ENCODE measurements at regions not wholly inside any gene's neighbourhood (a gene's known extent, or its start where the extent isn't known, plus 50 kb on each side); places are given as distances from the start of the nearest gene placed in this dataset.
"Not testable (repeated sequence)": the region's sequence is repeated elsewhere in the genome, so short reads cannot be mapped to it uniquely, and the experiment has no call there.

- no peak for ATAC-seq (ENCODE audit: low read depth)
- TF ChIP-seq, protein P1, sequence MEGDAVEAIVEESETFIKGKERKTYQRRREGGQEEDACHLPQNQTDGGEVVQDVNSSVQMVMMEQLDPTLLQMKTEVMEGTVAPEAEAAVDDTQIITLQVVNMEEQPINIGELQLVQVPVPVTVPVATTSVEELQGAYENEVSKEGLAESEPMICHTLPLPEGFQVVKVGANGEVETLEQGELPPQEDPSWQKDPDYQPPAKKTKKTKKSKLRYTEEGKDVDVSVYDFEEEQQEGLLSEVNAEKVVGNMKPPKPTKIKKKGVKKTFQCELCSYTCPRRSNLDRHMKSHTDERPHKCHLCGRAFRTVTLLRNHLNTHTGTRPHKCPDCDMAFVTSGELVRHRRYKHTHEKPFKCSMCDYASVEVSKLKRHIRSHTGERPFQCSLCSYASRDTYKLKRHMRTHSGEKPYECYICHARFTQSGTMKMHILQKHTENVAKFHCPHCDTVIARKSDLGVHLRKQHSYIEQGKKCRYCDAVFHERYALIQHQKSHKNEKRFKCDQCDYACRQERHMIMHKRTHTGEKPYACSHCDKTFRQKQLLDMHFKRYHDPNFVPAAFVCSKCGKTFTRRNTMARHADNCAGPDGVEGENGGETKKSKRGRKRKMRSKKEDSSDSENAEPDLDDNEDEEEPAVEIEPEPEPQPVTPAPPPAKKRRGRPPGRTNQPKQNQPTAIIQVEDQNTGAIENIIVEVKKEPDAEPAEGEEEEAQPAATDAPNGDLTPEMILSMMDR (IDR thresholded peaks at IDR 0.05; ENCODE audit: poor library complexity, severe bottlenecking): no peak
- Histone ChIP-seq H3K4me3 (ENCODE audit: severe bottlenecking) (no peak overlapping the region), H3K9me3 (ENCODE audit: severe bottlenecking) (no peaks in the 10 kb centered on the region), H3K4me1 (ENCODE audit: insufficient read depth, poor library complexity, severe bottlenecking) (no peaks in the 10 kb centered on the region), H3K36me3 (ENCODE audit: low read depth) (no peaks in the 10 kb centered on the region), H3K27me3 (ENCODE audit: insufficient read depth, poor library complexity, severe bottlenecking) (no peaks in the 10 kb centered on the region), H3K27ac (ENCODE audit: poor library complexity, severe bottlenecking) (no peak overlapping the region)
- DNase-seq (ENCODE audit: low spot score): no peak
Measured at GRCh38 chr17:16888413-16889087, 83.4 kb downstream of the TNFRSF13B start.

DNA sequence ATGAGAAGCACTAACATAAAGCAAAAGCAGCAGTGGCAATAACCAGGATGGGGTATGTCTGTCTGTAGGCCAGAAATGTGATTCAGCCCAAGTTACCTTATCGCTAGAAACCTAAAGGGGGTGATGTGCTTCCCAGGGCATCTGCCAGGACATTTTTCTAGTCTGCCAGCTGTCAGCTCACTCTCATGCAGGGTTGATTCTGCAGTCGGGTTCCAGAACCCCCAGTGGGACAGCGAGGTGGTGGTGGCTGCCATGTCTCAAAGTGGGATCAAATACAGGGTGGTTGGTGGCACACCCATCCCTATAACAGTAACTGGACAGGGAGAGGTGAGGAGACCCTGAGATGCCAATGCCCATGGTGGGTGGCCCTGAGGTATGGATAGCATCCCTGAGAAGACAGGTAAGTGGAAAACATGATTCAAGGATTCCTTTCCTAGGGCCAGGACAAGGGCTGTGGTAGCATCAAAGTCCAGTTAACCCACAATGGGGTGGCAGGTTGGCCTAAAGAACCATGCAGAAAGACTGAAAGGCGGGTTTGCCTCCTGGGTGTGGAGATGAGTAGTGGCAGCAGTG is 84.3 kb downstream of the TNFRSF13B start:
- ATAC-seq (ENCODE audit: low read depth) (no peak), DNase-seq (ENCODE audit: low spot score) (no peak)
- TF ChIP-seq, protein P1 (IDR thresholded peaks at IDR 0.05; ENCODE audit: poor library complexity, severe bottlenecking): no peak
- H3K36me3 ChIP-seq (ENCODE audit: low read depth): no peaks in the 10 kb centered on the region
- H3K27ac ChIP-seq (ENCODE audit: poor library complexity, severe bottlenecking): no peak overlapping the region
- no peaks in the 10 kb centered on the region for H3K4me1 ChIP-seq (ENCODE audit: insufficient read depth, poor library complexity, severe bottlenecking)
- H3K27me3 ChIP-seq (ENCODE audit: insufficient read depth, poor library complexity, severe bottlenecking): no peaks in the 10 kb centered on the region
- no peak overlapping the region for H3K4me3 ChIP-seq (ENCODE audit: severe bottlenecking)
- H3K9me3 ChIP-seq (ENCODE audit: severe bottlenecking): no peaks in the 10 kb centered on the region

GRCh38 chr17:16886655-16887322 is 85.1 kb downstream of the TNFRSF13B start:
- TF ChIP-seq, protein P1 (IDR thresholded peaks at IDR 0.05; ENCODE audit: poor library complexity, severe bottlenecking): no peak
- H3K27ac ChIP-seq (ENCODE audit: poor library complexity, severe bottlenecking): no peak overlapping the region
- H3K9me3 ChIP-seq (ENCODE audit: severe bottlenecking): no peaks in the 10 kb centered on the region
- no peak overlapping the region for H3K4me3 ChIP-seq (ENCODE audit: severe bottlenecking)
- ATAC-seq (ENCODE audit: low read depth): no peak
- H3K36me3 ChIP-seq (ENCODE audit: low read depth): no peaks in the 10 kb centered on the region
- H3K27me3 ChIP-seq (ENCODE audit: insufficient read depth, poor library complexity, severe bottlenecking): no peaks in the 10 kb centered on the region
- H3K4me1 ChIP-seq (ENCODE audit: insufficient read depth, poor library complexity, severe bottlenecking): no peaks in the 10 kb centered on the region
- no peak for DNase-seq (ENCODE audit: low spot score)

- H3K27me3 ChIP-seq (ENCODE audit: insufficient read depth, poor library complexity, severe bottlenecking); ATAC-seq (ENCODE audit: low read depth); H3K4me3 ChIP-seq (ENCODE audit: severe bottlenecking); DNase-seq (ENCODE audit: low spot score); H3K4me1 ChIP-seq (ENCODE audit: insufficient read depth, poor library complexity, severe bottlenecking); H3K27ac ChIP-seq (ENCODE audit: poor library complexity, severe bottlenecking); H3K36me3 ChIP-seq (ENCODE audit: low read depth); H3K9me3 ChIP-seq (ENCODE audit: severe bottlenecking): not testable (repeated sequence)
Measured at GRCh38 chr17:16885204-16885603, 86.7 kb downstream of the TNFRSF13B start.

GRCh38 chr17:16882926-16883265 is 89.0 kb downstream of the TNFRSF13B start:
- not testable (repeated sequence) for DNase-seq (ENCODE audit: low spot score); H3K9me3 ChIP-seq (ENCODE audit: severe bottlenecking); H3K27me3 ChIP-seq (ENCODE audit: insufficient read depth, poor library complexity, severe bottlenecking); H3K27ac ChIP-seq (ENCODE audit: poor library complexity, severe bottlenecking); H3K4me3 ChIP-seq (ENCODE audit: severe bottlenecking); ATAC-seq (ENCODE audit: low read depth); H3K36me3 ChIP-seq (ENCODE audit: low read depth); H3K4me1 ChIP-seq (ENCODE audit: insufficient read depth, poor library complexity, severe bottlenecking)
